HepG2 (cell line): ENCODE measurements at regions not wholly inside any gene's neighbourhood (a gene's known extent, or its start where the extent isn't known, plus 50 kb on each side); places are given as distances from the start of the nearest gene placed in this dataset.

ENCODE experiments used
- ATRX ChIP-seq: sonication (generic); formaldehyde crosslinking; IDR thresholded peaks from 2 replicates; pipeline ENCODE4 v1.4.0; 2020; ENCODE audit warnings: missing genetic modification reagents, borderline replicate concordance
- BRD4 ChIP-seq: sonication (generic); formaldehyde crosslinking; IDR thresholded peaks from 2 replicates; pipeline ENCODE4 v1.4.0; 2020; ENCODE audit warnings: missing genetic modification reagents
- EHMT2 ChIP-seq: fragments of 200-600 bp; sonication (generic); IDR thresholded peaks from 2 replicates; pipeline ENCODE4 v1.7.0; 2017; ENCODE audit warnings: antibody characterized with exemption, low read depth, low read length, borderline replicate concordance
- HDAC2 ChIP-seq: sonication (generic); formaldehyde crosslinking; IDR thresholded peaks from 2 replicates; pipeline ENCODE4 v1.4.0; 2020; ENCODE audit warnings: missing genetic modification reagents
- HES4 ChIP-seq: sonication (generic); formaldehyde crosslinking; IDR thresholded peaks from 2 replicates; pipeline ENCODE4 v1.9.0; 2021; ENCODE audit warnings: mild to moderate bottlenecking, missing genetic modification reagents, borderline replicate concordance
- HNF4G ChIP-seq, 2 experiments: sonication (generic) in 1 of 2; formaldehyde crosslinking in 1 of 2; IDR thresholded peaks; 2 replicates each; pipeline versions ENCODE4 v1.4.0 to v1.6.1; 2011 to 2020; ENCODE audit warnings: borderline replicate concordance in 2 of 2, low read depth in 2 of 2, mild to moderate bottlenecking in 2 of 2, low read length in 1 of 2, missing genetic modification reagents in 1 of 2, moderate library complexity in 1 of 2
- ISL2 ChIP-seq: sonication (generic); formaldehyde crosslinking; IDR thresholded peaks from 2 replicates; pipeline ENCODE4 v1.5.0; 2020; ENCODE audit warnings: missing genetic modification reagents
- MAF1 ChIP-seq: sonication (generic); formaldehyde crosslinking; IDR thresholded peaks from 2 replicates; pipeline ENCODE4 v1.5.0; 2020; ENCODE audit warnings: missing genetic modification reagents, borderline replicate concordance
- MIXL1 ChIP-seq: IDR thresholded peaks from 2 replicates; pipeline ENCODE4 v1.6.1; 2016
- POLR2AphosphoS5 ChIP-seq: IDR thresholded peaks from 2 replicates; pipeline ENCODE4 v1.6.1; 2012; ENCODE audit warnings: low read depth, low read length
- PTBP1 ChIP-seq: fragments of 200-400 bp; formaldehyde crosslinking; IDR thresholded peaks from 2 replicates; pipeline ENCODE4 v1.6.1; 2018; ENCODE audit warnings: low read length, low read depth; ENCODE audit not compliant: poor library complexity, severe bottlenecking
- RCOR2 ChIP-seq: IDR thresholded peaks from 2 replicates; pipeline ENCODE4 v1.6.1; 2016; ENCODE audit warnings: missing biosample characterization, missing genetic modification reagents
- SNAI1 ChIP-seq: sonication (generic); formaldehyde crosslinking; IDR thresholded peaks from 2 replicates; pipeline ENCODE4 v1.5.0; 2020; ENCODE audit warnings: mild to moderate bottlenecking, missing genetic modification reagents, borderline replicate concordance
- WIZ ChIP-seq: sonication (generic); formaldehyde crosslinking; IDR thresholded peaks from 2 replicates; pipeline ENCODE4 v1.5.1; 2020; ENCODE audit warnings: mild to moderate bottlenecking, missing genetic modification reagents
- YEATS4 ChIP-seq: sonication (generic); formaldehyde crosslinking; IDR thresholded peaks from 2 replicates; pipeline ENCODE4 v1.4.0; 2020; ENCODE audit warnings: missing genetic modification reagents, borderline replicate concordance
- ZBTB1 ChIP-seq: sonication (generic); formaldehyde crosslinking; IDR thresholded peaks from 2 replicates; pipeline ENCODE4 v1.4.0; 2020; ENCODE audit warnings: missing genetic modification reagents, borderline replicate concordance
- ZBTB4 ChIP-seq: sonication (generic); formaldehyde crosslinking; IDR thresholded peaks from 2 replicates; pipeline ENCODE4 v1.4.0; 2020; ENCODE audit warnings: missing genetic modification reagents, mild to moderate bottlenecking, borderline replicate concordance
- ZEB1 ChIP-seq: IDR thresholded peaks from 2 replicates; pipeline ENCODE4 v1.6.1; 2012; ENCODE audit warnings: mild to moderate bottlenecking, low read depth, inconsistent platforms; ENCODE audit not compliant: insufficient replicate concordance
- ZNF275 ChIP-seq: sonication (generic); formaldehyde crosslinking; IDR thresholded peaks from 2 replicates; pipeline ENCODE4 v1.8.0; 2022; ENCODE audit warnings: missing genetic modification reagents, mild to moderate bottlenecking, inconsistent platforms, borderline replicate concordance
- ZNF34 ChIP-seq: sonication (generic); formaldehyde crosslinking; IDR thresholded peaks from 2 replicates; pipeline ENCODE4 v1.4.0; 2020; ENCODE audit warnings: mild to moderate bottlenecking, missing genetic modification reagents, borderline replicate concordance
- ZNF460 ChIP-seq: sonication (generic); formaldehyde crosslinking; IDR thresholded peaks from 2 replicates; pipeline ENCODE4 v1.5.1; 2020; ENCODE audit warnings: missing genetic modification reagents, mild to moderate bottlenecking, borderline replicate concordance
- ZNF547 ChIP-seq: sonication (generic); formaldehyde crosslinking; IDR thresholded peaks from 2 replicates; pipeline ENCODE4 v1.5.1; 2020; ENCODE audit warnings: mild to moderate bottlenecking, missing genetic modification reagents
- ZNF597 ChIP-seq: sonication (generic); formaldehyde crosslinking; IDR thresholded peaks from 2 replicates; pipeline ENCODE4 v1.5.0; 2020; ENCODE audit warnings: missing genetic modification reagents
- ZNF616 ChIP-seq: sonication (generic); formaldehyde crosslinking; IDR thresholded peaks from 2 replicates; pipeline ENCODE4 v1.5.0; 2020; ENCODE audit warnings: low read depth, mild to moderate bottlenecking, missing genetic modification reagents
- TF ChIP-seq, protein P1 (sequence below): sonication (generic); formaldehyde crosslinking; IDR thresholded peaks from 2 replicates; pipeline ENCODE4 v1.8.1; 2023; ENCODE audit warnings: mild to moderate bottlenecking, missing genetic modification reagents, borderline replicate concordance
- TF ChIP-seq, protein P2 (sequence below): sonication (generic); formaldehyde crosslinking; IDR thresholded peaks from 2 replicates; pipeline ENCODE4 v1.4.0; 2020; ENCODE audit warnings: mild to moderate bottlenecking, missing genetic modification reagents

DNA sequence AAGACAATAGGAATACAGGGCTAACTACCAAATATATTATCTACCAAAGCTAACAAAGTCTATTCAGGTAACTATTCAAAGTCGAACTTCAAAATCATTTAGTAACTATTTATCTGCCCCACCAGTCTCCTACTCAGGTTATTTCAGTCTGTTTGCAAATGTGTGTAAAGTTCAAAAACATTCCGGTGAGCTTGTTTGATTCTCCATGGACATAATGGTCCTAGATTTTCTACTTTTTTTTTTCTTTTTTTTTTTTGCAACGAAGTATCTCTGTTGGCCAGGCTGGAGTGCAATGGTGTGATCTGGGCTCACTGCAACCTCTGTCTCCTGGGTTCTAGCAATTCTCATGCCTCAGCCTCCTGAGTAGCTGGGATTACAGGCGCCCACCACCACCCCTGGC lies 236.0 kb upstream of the FOXQ1 start (continued):
- TF ChIP-seq ZNF547 (CRISPR knock-in tag), result no peak
- no peak for TF ChIP-seq ZNF616 (CRISPR knock-in tag)
- TF ChIP-seq ZNF34, result no peak
- TF ChIP-seq ZNF597, result no peak
- TF ChIP-seq ZBTB4 (CRISPR knock-in tag), result no peak
- 0 out of 2 replicates have a peak, but pooled peaks have one; percentile 30 for TF ChIP-seq EHMT2
- TF ChIP-seq, protein P1, sequence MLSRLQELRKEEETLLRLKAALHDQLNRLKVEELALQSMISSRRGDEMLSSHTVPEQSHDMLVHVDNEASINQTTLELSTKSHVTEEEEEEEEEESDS (CRISPR knock-in tag), result no peak
- no peak for TF ChIP-seq MAF1
- TF ChIP-seq ZBTB1, result no peak
- TF ChIP-seq, protein P2, sequence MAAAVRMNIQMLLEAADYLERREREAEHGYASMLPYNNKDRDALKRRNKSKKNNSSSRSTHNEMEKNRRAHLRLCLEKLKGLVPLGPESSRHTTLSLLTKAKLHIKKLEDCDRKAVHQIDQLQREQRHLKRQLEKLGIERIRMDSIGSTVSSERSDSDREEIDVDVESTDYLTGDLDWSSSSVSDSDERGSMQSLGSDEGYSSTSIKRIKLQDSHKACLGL (CRISPR knock-in tag), result no peak
- no peak for TF ChIP-seq RCOR2
- TF ChIP-seq ZNF460, result peak; percentile 45; the same call in 1 of the 2 replicates
- TF ChIP-seq HNF4G (IDR thresholded peaks at IDR 0.05; ENCODE audit: borderline replicate concordance, low read depth, low read length), result peak; percentile 14; the same call in 1 of the 2 replicates
- no peak for TF ChIP-seq HNF4G (CRISPR knock-in tag; IDR thresholded peaks at IDR 0.05; ENCODE audit: borderline replicate concordance, low read depth)
- TF ChIP-seq POLR2AphosphoS5, result no peak
- peak; percentile 66 for TF ChIP-seq ISL2 (CRISPR knock-in tag)
- no peak for TF ChIP-seq BRD4 (CRISPR knock-in tag)
- no peak for TF ChIP-seq SNAI1
- TF ChIP-seq YEATS4 (CRISPR knock-in tag), result no peak
- no peak for TF ChIP-seq ATRX (CRISPR knock-in tag)
- TF ChIP-seq ZNF275 (CRISPR knock-in tag), result no peak
- TF ChIP-seq ZEB1, result no peak
- TF ChIP-seq WIZ (CRISPR knock-in tag), result no peak
- TF ChIP-seq MIXL1 (CRISPR knock-in tag), result 0 out of 2 replicates have a peak, but pooled peaks have one; percentile 14
- no peak for TF ChIP-seq HDAC2 (CRISPR knock-in tag)
- TF ChIP-seq HES4 (CRISPR knock-in tag), result no peak
- no peak for TF ChIP-seq PTBP1
